Panc1 (cell line): ENCODE measurements at regions not wholly inside any gene's neighbourhood (a gene's known extent, or its start where the extent isn't known, plus 50 kb on each side); places are given as distances from the start of the nearest gene placed in this dataset.

Source experiments
- CTCF ChIP-seq: fragments of 450-650 bp; IDR thresholded peaks from 2 replicates; pipeline ENCODE4 v1.5.1; 2017; ENCODE audit warnings: mild to moderate bottlenecking
- POLR2AphosphoS5 ChIP-seq: IDR thresholded peaks from 2 replicates; pipeline ENCODE4 v1.6.1; 2012; ENCODE audit warnings: mild to moderate bottlenecking, low read depth, low read length, moderate library complexity
- REST ChIP-seq, 2 experiments: IDR thresholded peaks; 2 replicates each; pipeline ENCODE4 v1.6.1; 2011 to 2012; ENCODE audit warnings: low read depth in 2 of 2, control low read depth in 1 of 2, low read length in 1 of 2, mild to moderate bottlenecking in 1 of 2, moderate library complexity in 1 of 2; ENCODE audit not compliant: insufficient read depth in 1 of 2
- TCF7L2 ChIP-seq: IDR thresholded peaks from 2 replicates; pipeline ENCODE4 v1.6.1; 2011; ENCODE audit warnings: mild to moderate bottlenecking, low read depth, low read length, inconsistent platforms

GRCh38 chr9:6096821-6097220, 81.4 kb upstream of the RANBP6 start:
- TF ChIP-seq CTCF (no peak), POLR2AphosphoS5 (no peak), REST (IDR thresholded peaks at IDR 0.05; ENCODE audit: insufficient read depth in 1 of 2, low read depth in 2 of 2, low read length in 1 of 2) (no peak), TCF7L2 (no peak)
